IPS-20b (cell line): ENCODE measurements at regions not wholly inside any gene's neighbourhood (a gene's known extent, or its start where the extent isn't known, plus 50 kb on each side); places are given as distances from the start of the nearest gene placed in this dataset.

Experiments
- H3K27ac ChIP-seq: one replicate; pipeline ENCODE4 v1.5.1; 2013; ENCODE audit warnings: low read length
- H3K27me3 ChIP-seq: 2 replicates; pipeline ENCODE4 v1.6.1; 2013; ENCODE audit warnings: mild to moderate bottlenecking, low read length, inconsistent platforms; ENCODE audit not compliant: insufficient read depth
- H3K36me3 ChIP-seq: 2 replicates; pipeline ENCODE4 v1.6.1; 2013; ENCODE audit warnings: low read depth, mild to moderate bottlenecking, inconsistent platforms, low read length, moderate library complexity; ENCODE audit not compliant: insufficient read depth
- H3K4me1 ChIP-seq: 2 replicates; pipeline ENCODE4 v1.6.1; 2013; ENCODE audit warnings: mild to moderate bottlenecking, control low read depth, inconsistent platforms, low read length, moderate library complexity; ENCODE audit not compliant: insufficient read depth
- H3K4me3 ChIP-seq: 2 replicates; pipeline ENCODE4 v1.5.1; 2013; ENCODE audit warnings: mild to moderate bottlenecking, low read length, inconsistent platforms
- H3K9ac ChIP-seq: 2 replicates; pipeline ENCODE4 v1.6.1; 2013; ENCODE audit warnings: low read depth, mild to moderate bottlenecking, inconsistent platforms, low read length, moderate library complexity
- H3K9me3 ChIP-seq: 2 replicates; pipeline ENCODE4 v1.6.1; 2013; ENCODE audit warnings: mild to moderate bottlenecking, low read depth, low read length, inconsistent platforms; ENCODE audit not compliant: insufficient read depth

GRCh38 chr2:16861111-16861510 is 195.5 kb upstream of the CYRIA start:
- Histone ChIP-seq H3K27me3 (no peaks in the 10 kb centered on the region), H3K27ac (no peak overlapping the region), H3K9me3 (no peaks in the 10 kb centered on the region), H3K36me3 (no peaks in the 10 kb centered on the region), H3K4me1 (no peaks in the 10 kb centered on the region), H3K4me3 (no peak overlapping the region), H3K9ac (no peak overlapping the region)

DNA sequence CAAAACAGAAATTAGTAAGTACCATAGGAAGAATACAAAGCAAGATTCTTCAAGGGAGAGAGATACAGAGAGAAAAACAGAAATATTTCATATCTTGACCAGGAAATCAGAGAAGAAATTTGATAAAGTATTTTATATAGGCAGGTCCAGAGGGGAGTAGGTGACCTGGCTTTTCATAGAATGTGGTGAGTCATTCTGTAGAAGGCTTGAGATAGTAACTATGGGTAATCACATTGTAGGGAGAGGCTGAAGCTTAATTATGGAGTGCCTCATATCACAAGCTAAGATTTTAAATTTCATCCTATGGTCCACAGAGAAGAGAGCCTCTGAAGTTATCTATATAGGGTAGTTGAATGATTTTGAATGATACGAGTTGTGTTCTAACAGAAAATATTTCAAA is 195.0 kb upstream of the CYRIA start:
- H3K36me3 ChIP-seq, result no peaks in the 10 kb centered on the region
- no peaks in the 10 kb centered on the region for H3K4me1 ChIP-seq
- H3K9ac ChIP-seq, result no peak overlapping the region
- H3K9me3 ChIP-seq, result no peaks in the 10 kb centered on the region
- no peaks in the 10 kb centered on the region for H3K27me3 ChIP-seq
- no peak overlapping the region for H3K4me3 ChIP-seq
- H3K27ac ChIP-seq, result no peak overlapping the region

GRCh38 chr2:16855183-16855582 is 189.5 kb upstream of the CYRIA start:
- no peaks in the 10 kb centered on the region for H3K36me3 ChIP-seq

GRCh38 chr2:16853088-16853487 is 187.5 kb upstream of the CYRIA start:
- H3K36me3 ChIP-seq, result no peaks in the 10 kb centered on the region
- H3K27me3 ChIP-seq, result no peaks in the 10 kb centered on the region
- no peak overlapping the region for H3K4me3 ChIP-seq
- no peak overlapping the region for H3K27ac ChIP-seq
- H3K4me1 ChIP-seq, result no peaks in the 10 kb centered on the region
- H3K9me3 ChIP-seq, result no peaks in the 10 kb centered on the region
- H3K9ac ChIP-seq, result no peak overlapping the region

More at GRCh38 chr2:16855183-16855582, 189.5 kb upstream of the CYRIA start:
- Histone ChIP-seq H3K27ac (no peak overlapping the region), H3K4me3 (no peak overlapping the region), H3K4me1 (no peaks in the 10 kb centered on the region), H3K9me3 (no peaks in the 10 kb centered on the region), H3K27me3 (no peaks in the 10 kb centered on the region), H3K9ac (no peak overlapping the region)

DNA sequence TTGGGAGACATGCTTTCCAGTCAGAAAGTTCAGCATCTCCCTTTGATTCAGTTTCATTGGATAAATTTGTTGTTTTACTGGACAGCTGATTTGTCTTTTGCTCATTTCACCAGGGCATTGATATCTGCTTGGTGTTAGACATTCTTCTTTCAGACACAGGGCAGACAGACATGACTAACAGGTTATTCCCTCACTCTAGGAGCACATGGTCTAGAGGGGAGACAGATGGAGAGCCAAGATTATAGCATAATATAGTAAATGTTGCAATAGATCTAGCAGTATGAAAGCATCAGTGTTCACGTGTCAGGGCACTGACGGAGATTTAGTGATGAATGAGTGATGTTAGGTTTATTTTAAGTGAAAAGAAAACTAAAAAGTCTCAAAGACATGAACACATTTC is 187.0 kb upstream of the CYRIA start:
- H3K9me3 ChIP-seq, result no peaks in the 10 kb centered on the region
- no peak overlapping the region for H3K4me3 ChIP-seq
- no peaks in the 10 kb centered on the region for H3K4me1 ChIP-seq
- H3K27ac ChIP-seq, result no peak overlapping the region
- H3K36me3 ChIP-seq, result no peaks in the 10 kb centered on the region
- H3K9ac ChIP-seq, result no peak overlapping the region
- H3K27me3 ChIP-seq, result no peaks in the 10 kb centered on the region

DNA sequence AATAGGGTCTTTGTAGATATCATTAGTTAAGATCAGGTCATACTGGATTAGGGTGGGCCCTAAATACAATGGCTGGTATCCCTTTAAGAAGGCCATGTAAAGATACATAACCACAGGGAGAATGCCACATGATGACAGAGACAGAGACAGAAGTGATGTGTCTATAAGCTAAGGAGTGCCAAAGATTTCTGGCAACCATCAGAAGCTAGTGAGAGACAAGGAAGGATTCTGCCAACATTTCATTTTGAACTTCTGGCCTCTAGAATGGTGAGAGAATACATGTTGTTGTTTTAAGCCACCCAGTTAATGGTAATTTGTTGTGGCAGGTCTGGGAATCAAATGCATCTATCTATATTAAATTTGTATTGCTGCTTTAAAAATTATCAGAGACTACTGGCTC is 185.5 kb upstream of the CYRIA start:
- Histone ChIP-seq H3K4me3 (no peak overlapping the region), H3K9ac (no peak overlapping the region), H3K4me1 (no peaks in the 10 kb centered on the region), H3K27me3 (no peaks in the 10 kb centered on the region), H3K9me3 (no peaks in the 10 kb centered on the region), H3K36me3 (no peaks in the 10 kb centered on the region), H3K27ac (no peak overlapping the region)

DNA sequence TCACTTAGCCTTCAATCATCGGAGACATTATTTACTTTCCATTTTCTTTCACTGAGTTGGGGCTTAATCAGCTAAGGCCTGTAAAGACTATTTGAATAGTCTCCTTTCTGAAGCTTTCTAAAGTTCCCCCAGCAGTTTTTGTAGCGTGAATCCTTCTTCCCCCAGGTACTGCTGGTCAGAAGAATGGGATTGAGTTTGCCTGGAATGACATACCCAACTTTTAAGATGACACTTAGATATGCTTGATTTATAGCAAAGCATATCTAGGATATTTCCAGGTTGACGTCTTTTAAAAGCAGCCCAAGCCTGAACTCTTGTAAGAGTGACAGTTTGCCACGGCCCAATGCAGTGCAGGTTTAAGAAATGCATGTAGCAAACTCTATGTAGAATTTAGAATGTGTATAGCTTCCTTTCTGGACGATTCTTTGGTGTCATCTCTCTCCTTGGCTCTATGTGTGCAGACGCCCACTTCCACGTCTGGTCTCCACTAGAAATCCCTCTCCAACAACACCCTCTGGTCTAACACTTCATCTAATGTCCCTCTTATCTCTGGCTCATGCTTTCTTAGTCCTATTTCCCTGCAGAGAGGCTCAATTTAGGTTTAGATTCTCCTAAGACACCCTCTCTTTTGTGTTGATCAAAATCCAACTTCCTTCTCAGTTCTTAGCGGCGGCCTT is 175.0 kb upstream of the CYRIA start:
- Histone ChIP-seq H3K4me3 (no peak overlapping the region), H3K4me1 (no peaks in the 10 kb centered on the region), H3K9ac (no peak overlapping the region), H3K9me3 (no peaks in the 10 kb centered on the region), H3K36me3 (no peaks in the 10 kb centered on the region), H3K27me3 (no peaks in the 10 kb centered on the region), H3K27ac (no peak overlapping the region)

DNA sequence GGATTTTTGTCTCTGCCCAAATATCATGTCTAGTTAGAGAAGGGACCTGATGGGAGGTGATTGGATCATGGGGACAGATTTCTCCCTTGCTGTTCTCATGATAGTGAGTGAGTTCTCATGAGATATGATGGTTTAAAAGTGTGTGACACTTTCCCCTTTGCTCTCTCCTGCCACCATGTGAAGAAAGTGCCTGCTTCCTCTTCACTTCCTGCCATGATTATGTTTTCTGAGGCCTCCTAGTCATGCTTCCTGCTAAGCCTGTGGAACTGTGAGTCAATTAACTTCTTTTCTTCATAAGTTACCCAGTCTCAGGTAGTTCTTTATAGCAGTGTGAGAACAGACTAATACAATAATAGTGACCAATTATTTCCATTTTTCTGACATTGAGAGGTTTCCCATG is 167.3 kb upstream of the CYRIA start:
- Histone ChIP-seq H3K27me3 (no peaks in the 10 kb centered on the region), H3K9ac (no peak overlapping the region), H3K4me1 (peaks cover 4% of the 10 kb centered on the region; the same call in 1 of the 2 replicates), H3K36me3 (no peaks in the 10 kb centered on the region), H3K9me3 (no peaks in the 10 kb centered on the region), H3K27ac (no peak overlapping the region), H3K4me3 (no peak overlapping the region)

DNA sequence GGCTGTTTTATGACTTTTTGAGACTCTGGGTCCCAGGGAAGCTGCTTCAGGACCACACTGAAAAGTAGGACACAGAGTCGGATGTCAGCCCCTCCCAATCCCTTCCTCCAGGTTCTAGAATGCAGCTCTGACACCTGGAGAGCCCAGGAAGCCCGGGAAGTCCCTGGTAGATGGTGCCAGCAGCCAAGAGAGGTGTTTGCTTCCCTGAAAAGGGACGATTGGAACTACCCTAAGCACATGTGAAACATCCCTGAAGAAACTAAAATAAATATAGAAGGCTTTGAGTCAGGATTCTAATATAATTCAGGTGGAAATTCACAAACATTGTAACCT is 163.2 kb upstream of the CYRIA start:
- Histone ChIP-seq H3K27me3 (no peaks in the 10 kb centered on the region), H3K36me3 (no peaks in the 10 kb centered on the region), H3K9ac (no peak overlapping the region), H3K4me1 (peaks cover 4% of the 10 kb centered on the region; the same call in 1 of the 2 replicates), H3K4me3 (no peak overlapping the region), H3K27ac (no peak overlapping the region), H3K9me3 (no peaks in the 10 kb centered on the region)

- Histone ChIP-seq H3K4me1 (peaks cover 4% of the 10 kb centered on the region; the same call in 1 of the 2 replicates), H3K27ac (no peak overlapping the region), H3K9ac (no peak overlapping the region), H3K27me3 (no peaks in the 10 kb centered on the region), H3K36me3 (no peaks in the 10 kb centered on the region), H3K4me3 (no peak overlapping the region), H3K9me3 (no peaks in the 10 kb centered on the region)
These were observed 162.6 kb upstream of the CYRIA start for GRCh38 chr2:16828044-16828827.

GRCh38 chr2:16824472-16824871 is 158.8 kb upstream of the CYRIA start:
- peaks cover 4% of the 10 kb centered on the region; the same call in 1 of the 2 replicates for H3K4me1 ChIP-seq
- no peak overlapping the region for H3K4me3 ChIP-seq
- no peak overlapping the region for H3K9ac ChIP-seq
- no peaks in the 10 kb centered on the region for H3K9me3 ChIP-seq
- H3K27me3 ChIP-seq, result no peaks in the 10 kb centered on the region
- no peak overlapping the region for H3K27ac ChIP-seq
- H3K36me3 ChIP-seq, result no peaks in the 10 kb centered on the region

- no peak overlapping the region for H3K27ac ChIP-seq
- H3K9me3 ChIP-seq, result no peaks in the 10 kb centered on the region
- no peaks in the 10 kb centered on the region for H3K4me1 ChIP-seq
- H3K9ac ChIP-seq, result no peak overlapping the region
- H3K27me3 ChIP-seq, result no peaks in the 10 kb centered on the region
- no peaks in the 10 kb centered on the region for H3K36me3 ChIP-seq
- H3K4me3 ChIP-seq, result no peak overlapping the region
These were observed 156.1 kb upstream of the CYRIA start for GRCh38 chr2:16821692-16822091.
